ENCODE measurements at regions not wholly inside any gene's neighbourhood (a gene's known extent, or its start where the extent isn't known, plus 50 kb on each side); places are given as distances from the start of the nearest gene placed in this dataset.
"Not testable (repeated sequence)": the region's sequence is repeated elsewhere in the genome, so short reads cannot be mapped to it uniquely, and the experiment has no call there.

DNA sequence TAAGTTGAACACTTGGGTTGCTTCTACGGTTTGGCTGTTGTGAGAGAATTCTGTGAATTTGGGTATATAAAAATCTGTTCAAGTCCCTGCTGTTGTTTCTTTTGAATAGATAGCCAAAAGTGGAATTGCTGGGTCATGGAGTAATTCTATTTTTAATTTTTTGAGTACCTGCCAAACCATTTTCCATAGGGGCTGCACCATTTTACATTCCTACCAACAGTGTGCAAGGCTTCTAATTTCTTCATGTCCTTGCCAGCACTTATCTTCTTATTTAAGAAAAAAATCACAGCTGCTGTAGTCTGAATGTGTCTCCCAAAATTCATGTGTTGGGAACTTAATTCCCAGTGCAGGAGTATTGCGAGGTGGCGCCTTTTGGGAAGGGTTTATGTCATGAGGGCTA lies 75.1 kb upstream of the NUTM2F start:
- TF ChIP-seq CREB1 (CRISPR knock-in tag; IDR thresholded peaks at IDR 0.05; ENCODE audit: low read depth); EZH2 (IDR thresholded peaks at IDR 0.05; ENCODE audit: low read depth, unreplicated experiment); CTCF (conservative IDR thresholded peaks at IDR 0.05; ENCODE audit: low read depth in 2 of 2); EZH2phosphoT487 (IDR thresholded peaks at IDR 0.05; ENCODE audit: unreplicated experiment); POLR2AphosphoS5 (IDR thresholded peaks at IDR 0.05; ENCODE audit: low read depth): not testable (repeated sequence)
- TF ChIP-seq, protein P1, sequence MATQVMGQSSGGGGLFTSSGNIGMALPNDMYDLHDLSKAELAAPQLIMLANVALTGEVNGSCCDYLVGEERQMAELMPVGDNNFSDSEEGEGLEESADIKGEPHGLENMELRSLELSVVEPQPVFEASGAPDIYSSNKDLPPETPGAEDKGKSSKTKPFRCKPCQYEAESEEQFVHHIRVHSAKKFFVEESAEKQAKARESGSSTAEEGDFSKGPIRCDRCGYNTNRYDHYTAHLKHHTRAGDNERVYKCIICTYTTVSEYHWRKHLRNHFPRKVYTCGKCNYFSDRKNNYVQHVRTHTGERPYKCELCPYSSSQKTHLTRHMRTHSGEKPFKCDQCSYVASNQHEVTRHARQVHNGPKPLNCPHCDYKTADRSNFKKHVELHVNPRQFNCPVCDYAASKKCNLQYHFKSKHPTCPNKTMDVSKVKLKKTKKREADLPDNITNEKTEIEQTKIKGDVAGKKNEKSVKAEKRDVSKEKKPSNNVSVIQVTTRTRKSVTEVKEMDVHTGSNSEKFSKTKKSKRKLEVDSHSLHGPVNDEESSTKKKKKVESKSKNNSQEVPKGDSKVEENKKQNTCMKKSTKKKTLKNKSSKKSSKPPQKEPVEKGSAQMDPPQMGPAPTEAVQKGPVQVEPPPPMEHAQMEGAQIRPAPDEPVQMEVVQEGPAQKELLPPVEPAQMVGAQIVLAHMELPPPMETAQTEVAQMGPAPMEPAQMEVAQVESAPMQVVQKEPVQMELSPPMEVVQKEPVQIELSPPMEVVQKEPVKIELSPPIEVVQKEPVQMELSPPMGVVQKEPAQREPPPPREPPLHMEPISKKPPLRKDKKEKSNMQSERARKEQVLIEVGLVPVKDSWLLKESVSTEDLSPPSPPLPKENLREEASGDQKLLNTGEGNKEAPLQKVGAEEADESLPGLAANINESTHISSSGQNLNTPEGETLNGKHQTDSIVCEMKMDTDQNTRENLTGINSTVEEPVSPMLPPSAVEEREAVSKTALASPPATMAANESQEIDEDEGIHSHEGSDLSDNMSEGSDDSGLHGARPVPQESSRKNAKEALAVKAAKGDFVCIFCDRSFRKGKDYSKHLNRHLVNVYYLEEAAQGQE (IDR thresholded peaks at IDR 0.05; ENCODE audit: unreplicated experiment) = not testable (repeated sequence)
- TF ChIP-seq, protein P2, sequence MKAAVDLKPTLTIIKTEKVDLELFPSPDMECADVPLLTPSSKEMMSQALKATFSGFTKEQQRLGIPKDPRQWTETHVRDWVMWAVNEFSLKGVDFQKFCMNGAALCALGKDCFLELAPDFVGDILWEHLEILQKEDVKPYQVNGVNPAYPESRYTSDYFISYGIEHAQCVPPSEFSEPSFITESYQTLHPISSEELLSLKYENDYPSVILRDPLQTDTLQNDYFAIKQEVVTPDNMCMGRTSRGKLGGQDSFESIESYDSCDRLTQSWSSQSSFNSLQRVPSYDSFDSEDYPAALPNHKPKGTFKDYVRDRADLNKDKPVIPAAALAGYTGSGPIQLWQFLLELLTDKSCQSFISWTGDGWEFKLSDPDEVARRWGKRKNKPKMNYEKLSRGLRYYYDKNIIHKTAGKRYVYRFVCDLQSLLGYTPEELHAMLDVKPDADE (IDR thresholded peaks at IDR 0.05) = not testable (repeated sequence)

Data from GM23338 (cell line).